ENCODE measurements at regions not wholly inside any gene's neighbourhood (a gene's known extent, or its start where the extent isn't known, plus 50 kb on each side); places are given as distances from the start of the nearest gene placed in this dataset.

DNA sequence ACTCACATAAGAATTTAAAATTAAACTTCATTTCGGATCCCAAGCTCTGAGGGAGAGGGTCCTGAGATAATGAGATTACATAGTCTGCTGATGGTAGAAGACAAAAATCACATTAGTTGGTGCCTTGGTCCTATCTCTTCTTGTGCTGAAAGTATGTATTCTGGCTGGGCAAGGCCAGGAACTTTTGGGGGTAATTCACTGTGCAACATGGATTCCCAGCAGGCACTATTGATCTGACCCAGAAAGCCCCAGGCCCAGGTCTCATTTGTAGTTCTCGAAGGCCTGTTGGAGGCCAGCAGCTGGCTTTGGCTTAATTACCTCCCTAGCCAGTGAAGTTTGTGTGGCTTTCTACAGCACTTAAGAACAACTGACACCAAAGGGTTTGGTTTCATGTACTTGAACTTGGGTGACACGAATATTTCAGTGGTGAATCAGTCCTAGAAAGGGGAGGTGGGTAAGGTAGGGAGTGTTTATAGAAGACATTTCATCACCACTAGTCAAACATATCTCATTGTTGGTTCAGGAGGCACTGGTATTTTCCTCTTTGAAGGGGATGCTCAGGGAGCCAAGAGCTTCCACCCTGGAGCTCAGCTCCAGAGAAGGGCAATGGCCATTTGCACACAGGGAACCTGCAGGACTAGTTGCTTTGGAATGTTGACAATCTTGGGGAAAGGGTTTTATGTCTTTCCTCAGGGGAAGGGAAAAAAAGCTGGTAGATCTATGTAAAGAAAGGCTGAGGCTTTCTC lies 217.8 kb downstream of the OSR1 start:
- Histone ChIP-seq H3K27me3 (ENCODE audit: control insufficient read depth in 2 of 2, insufficient read depth in 1 of 2, low read length in 1 of 2) (no peaks in the 10 kb centered on the region), H3K9me3 (ENCODE audit: control insufficient read depth in 2 of 2, insufficient read depth in 1 of 2, low read length in 1 of 2) (no peaks in the 10 kb centered on the region), H3K4me1 (ENCODE audit: control insufficient read depth in 2 of 2, insufficient read depth in 2 of 2, low read length in 2 of 2) (no peaks in the 10 kb centered on the region), H3K27ac (ENCODE audit: low read depth in 1 of 2, low read length in 1 of 2) (no peak overlapping the region), H3K36me3 (ENCODE audit: control insufficient read depth in 2 of 2, insufficient read depth in 2 of 2, low read length in 1 of 2) (no peaks in the 10 kb centered on the region), H3K4me3 (ENCODE audit: low read length in 2 of 2) (no peak overlapping the region)
- 85% methylated on average over 3 of the region's 3 CpGs for WGBS
- no peak for DNase-seq (ENCODE audit: low read depth in 6 of 9, low spot score in 9 of 9)

DNA sequence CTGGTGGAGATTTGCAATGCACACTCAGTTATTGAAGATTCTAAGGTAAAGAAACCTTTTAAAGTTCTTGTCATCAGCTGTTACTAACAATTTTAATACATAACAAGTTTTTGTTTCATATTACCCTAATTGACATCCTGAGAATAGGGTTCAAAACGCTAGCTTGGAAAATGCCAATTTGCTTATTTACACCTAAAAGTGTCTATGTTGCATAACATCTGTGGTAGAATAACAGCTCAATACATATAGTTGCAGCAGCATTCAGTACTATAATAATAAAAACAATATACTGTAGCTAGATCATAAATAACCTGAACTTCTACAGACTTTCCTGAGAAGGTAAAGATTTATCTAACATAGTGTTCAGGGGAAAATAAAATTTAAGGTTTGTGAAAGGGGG lies 219.0 kb downstream of the OSR1 start:
- H3K27ac ChIP-seq (ENCODE audit: low read depth in 1 of 2, low read length in 1 of 2) = no peak overlapping the region
- no peak overlapping the region for H3K4me3 ChIP-seq (ENCODE audit: low read length in 2 of 2)
- DNase-seq (ENCODE audit: low read depth in 6 of 9, low spot score in 9 of 9) = no peak
- no peaks in the 10 kb centered on the region for H3K4me1 ChIP-seq (ENCODE audit: control insufficient read depth in 2 of 2, insufficient read depth in 2 of 2, low read length in 2 of 2)
- no peaks in the 10 kb centered on the region for H3K36me3 ChIP-seq (ENCODE audit: control insufficient read depth in 2 of 2, insufficient read depth in 2 of 2, low read length in 1 of 2)
- WGBS = 97% methylated on average over 1 of the region's 1 CpG
- H3K9me3 ChIP-seq (ENCODE audit: control insufficient read depth in 2 of 2, insufficient read depth in 1 of 2, low read length in 1 of 2) = no peaks in the 10 kb centered on the region
- no peaks in the 10 kb centered on the region for H3K27me3 ChIP-seq (ENCODE audit: control insufficient read depth in 2 of 2, insufficient read depth in 1 of 2, low read length in 1 of 2)

DNA sequence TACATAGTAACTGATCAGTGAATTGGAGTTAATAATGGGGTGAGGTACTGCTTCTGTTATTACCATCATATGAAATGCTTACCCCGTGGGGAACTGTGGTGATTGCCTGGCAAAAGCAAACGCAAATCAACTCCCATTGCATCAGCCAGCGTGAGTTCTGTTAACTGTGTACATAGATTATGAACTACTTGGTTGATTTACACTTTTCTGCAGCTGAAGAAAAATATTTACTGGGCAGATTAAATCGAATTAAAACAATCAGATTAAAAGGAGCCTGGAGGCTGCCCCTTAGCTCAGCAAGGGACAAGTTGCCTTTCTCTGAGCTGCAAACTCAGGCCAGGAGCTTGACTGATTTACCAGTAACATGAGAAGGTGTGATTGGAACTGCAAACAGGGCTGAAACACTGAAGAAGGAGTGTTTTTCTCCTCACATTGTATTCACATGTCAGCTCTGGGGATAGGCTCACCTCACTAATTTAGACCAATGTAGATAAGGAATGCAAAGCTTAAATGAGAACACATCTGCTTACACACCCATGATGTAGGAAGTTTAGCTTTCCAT lies 220.1 kb downstream of the OSR1 start:
- Histone ChIP-seq H3K27ac (ENCODE audit: low read depth in 1 of 2, low read length in 1 of 2) (no peak overlapping the region), H3K9me3 (ENCODE audit: control insufficient read depth in 2 of 2, insufficient read depth in 1 of 2, low read length in 1 of 2) (no peaks in the 10 kb centered on the region), H3K36me3 (ENCODE audit: control insufficient read depth in 2 of 2, insufficient read depth in 2 of 2, low read length in 1 of 2) (no peaks in the 10 kb centered on the region), H3K27me3 (ENCODE audit: control insufficient read depth in 2 of 2, insufficient read depth in 1 of 2, low read length in 1 of 2) (no peaks in the 10 kb centered on the region), H3K4me1 (ENCODE audit: control insufficient read depth in 2 of 2, insufficient read depth in 2 of 2, low read length in 2 of 2) (no peaks in the 10 kb centered on the region), H3K4me3 (ENCODE audit: low read length in 2 of 2) (no peak overlapping the region)
- no peak for DNase-seq (ENCODE audit: low read depth in 6 of 9, low spot score in 9 of 9)
- WGBS = 74% methylated on average over 4 of the region's 4 CpGs

DNA sequence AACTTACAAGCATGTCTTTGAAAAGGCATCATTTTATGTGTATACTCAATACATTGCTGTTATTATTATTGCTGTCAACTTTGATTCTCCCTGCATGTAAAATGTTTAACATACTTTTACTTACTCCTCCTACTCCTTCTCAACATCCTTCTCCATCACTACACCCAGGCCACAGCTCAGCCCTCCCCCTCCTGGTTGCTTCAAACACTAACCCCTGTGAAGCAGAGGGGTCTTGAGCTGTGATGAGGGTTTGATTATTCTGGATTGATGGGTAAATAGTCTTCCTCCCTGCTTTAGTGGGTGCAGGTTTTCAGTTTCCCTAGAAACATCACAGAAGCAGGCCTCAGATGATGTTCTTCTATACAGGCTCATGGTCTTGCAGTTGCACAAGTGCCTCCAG lies 221.0 kb downstream of the OSR1 start:
- Histone ChIP-seq H3K9me3 (ENCODE audit: control insufficient read depth in 2 of 2, insufficient read depth in 1 of 2, low read length in 1 of 2) (no peaks in the 10 kb centered on the region), H3K4me1 (ENCODE audit: control insufficient read depth in 2 of 2, insufficient read depth in 2 of 2, low read length in 2 of 2) (no peaks in the 10 kb centered on the region), H3K27me3 (ENCODE audit: control insufficient read depth in 2 of 2, insufficient read depth in 1 of 2, low read length in 1 of 2) (no peaks in the 10 kb centered on the region), H3K27ac (ENCODE audit: low read depth in 1 of 2, low read length in 1 of 2) (no peak overlapping the region), H3K4me3 (ENCODE audit: low read length in 2 of 2) (no peak overlapping the region), H3K36me3 (ENCODE audit: control insufficient read depth in 2 of 2, insufficient read depth in 2 of 2, low read length in 1 of 2) (no peaks in the 10 kb centered on the region)
- DNase-seq (ENCODE audit: low read depth in 6 of 9, low spot score in 9 of 9) = no peak

GRCh38 chr2:19132967-19133366 lies 225.5 kb downstream of the OSR1 start:
- Histone ChIP-seq H3K27ac (ENCODE audit: low read depth in 1 of 2, low read length in 1 of 2) (no peak overlapping the region), H3K27me3 (ENCODE audit: control insufficient read depth in 2 of 2, insufficient read depth in 1 of 2, low read length in 1 of 2) (no peaks in the 10 kb centered on the region), H3K36me3 (ENCODE audit: control insufficient read depth in 2 of 2, insufficient read depth in 2 of 2, low read length in 1 of 2) (no peaks in the 10 kb centered on the region), H3K4me1 (ENCODE audit: control insufficient read depth in 2 of 2, insufficient read depth in 2 of 2, low read length in 2 of 2) (no peaks in the 10 kb centered on the region), H3K4me3 (ENCODE audit: low read length in 2 of 2) (no peak overlapping the region), H3K9me3 (ENCODE audit: control insufficient read depth in 2 of 2, insufficient read depth in 1 of 2, low read length in 1 of 2) (no peaks in the 10 kb centered on the region)
- no peak for DNase-seq (ENCODE audit: low read depth in 6 of 9, low spot score in 9 of 9)
- 97% methylated on average over 2 of the region's 2 CpGs for WGBS

DNA sequence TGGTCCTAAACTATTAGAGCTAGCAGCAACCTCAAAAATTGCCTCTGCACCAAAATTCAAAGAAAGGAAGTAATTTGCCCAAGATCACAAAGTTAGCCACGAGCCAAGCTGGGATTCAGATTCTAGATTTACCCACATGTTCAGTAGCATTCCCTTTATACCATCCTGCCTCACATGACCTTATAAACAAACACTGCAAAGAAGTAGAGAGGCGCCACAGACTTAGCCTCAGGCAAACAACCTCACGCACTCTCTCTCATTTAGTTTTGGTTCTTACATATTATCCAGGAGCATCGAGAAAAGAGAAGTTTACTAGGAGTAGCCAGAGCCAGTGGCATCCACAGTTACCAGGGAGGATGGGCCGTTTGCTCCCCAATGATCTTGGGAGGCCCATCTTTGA lies 226.6 kb downstream of the OSR1 start:
- no peaks in the 10 kb centered on the region for H3K9me3 ChIP-seq (ENCODE audit: control insufficient read depth in 2 of 2, insufficient read depth in 1 of 2, low read length in 1 of 2)

DNA sequence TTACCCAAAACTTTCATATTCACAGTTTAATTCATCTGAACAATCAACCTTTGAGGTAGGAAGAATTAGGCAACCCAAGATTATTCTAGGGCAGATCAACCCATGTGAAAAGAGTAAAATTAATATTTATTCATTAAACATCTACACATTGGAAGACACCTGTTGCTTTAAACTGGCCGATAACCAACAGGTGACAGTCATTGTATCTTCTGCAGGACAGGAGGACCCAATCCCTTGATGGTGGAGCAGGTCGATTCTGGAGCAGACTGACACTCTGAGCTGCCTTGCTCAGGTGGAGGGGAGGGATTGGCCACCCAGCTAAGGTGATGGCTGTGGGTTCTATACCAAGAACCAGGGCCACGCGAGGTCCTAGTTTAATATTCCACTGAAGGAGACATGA lies 230.3 kb downstream of the OSR1 start:
- H3K27me3 ChIP-seq (ENCODE audit: control insufficient read depth in 2 of 2, insufficient read depth in 1 of 2, low read length in 1 of 2) = no peaks in the 10 kb centered on the region
- H3K27ac ChIP-seq (ENCODE audit: low read depth in 1 of 2, low read length in 1 of 2) = no peak overlapping the region
- H3K36me3 ChIP-seq (ENCODE audit: control insufficient read depth in 2 of 2, insufficient read depth in 2 of 2, low read length in 1 of 2) = no peaks in the 10 kb centered on the region
- no peaks in the 10 kb centered on the region for H3K4me1 ChIP-seq (ENCODE audit: control insufficient read depth in 2 of 2, insufficient read depth in 2 of 2, low read length in 2 of 2)
- no peak overlapping the region for H3K4me3 ChIP-seq (ENCODE audit: low read length in 2 of 2)
- no peaks in the 10 kb centered on the region for H3K9me3 ChIP-seq (ENCODE audit: control insufficient read depth in 2 of 2, insufficient read depth in 1 of 2, low read length in 1 of 2)
- DNase-seq (ENCODE audit: low read depth in 6 of 9, low spot score in 9 of 9) = no peak
- WGBS = 94% methylated on average over 4 of the region's 4 CpGs

More for the DNA sequence above, 226.6 kb downstream of the OSR1 start:
- Histone ChIP-seq H3K27ac (ENCODE audit: low read depth in 1 of 2, low read length in 1 of 2) (no peak overlapping the region), H3K36me3 (ENCODE audit: control insufficient read depth in 2 of 2, insufficient read depth in 2 of 2, low read length in 1 of 2) (no peaks in the 10 kb centered on the region), H3K4me1 (ENCODE audit: control insufficient read depth in 2 of 2, insufficient read depth in 2 of 2, low read length in 2 of 2) (no peaks in the 10 kb centered on the region), H3K4me3 (ENCODE audit: low read length in 2 of 2) (no peak overlapping the region), H3K27me3 (ENCODE audit: control insufficient read depth in 2 of 2, insufficient read depth in 1 of 2, low read length in 1 of 2) (no peaks in the 10 kb centered on the region)
- DNase-seq (ENCODE audit: low read depth in 6 of 9, low spot score in 9 of 9) = no peak
- 86% methylated on average over 5 of the region's 5 CpGs for WGBS

DNA sequence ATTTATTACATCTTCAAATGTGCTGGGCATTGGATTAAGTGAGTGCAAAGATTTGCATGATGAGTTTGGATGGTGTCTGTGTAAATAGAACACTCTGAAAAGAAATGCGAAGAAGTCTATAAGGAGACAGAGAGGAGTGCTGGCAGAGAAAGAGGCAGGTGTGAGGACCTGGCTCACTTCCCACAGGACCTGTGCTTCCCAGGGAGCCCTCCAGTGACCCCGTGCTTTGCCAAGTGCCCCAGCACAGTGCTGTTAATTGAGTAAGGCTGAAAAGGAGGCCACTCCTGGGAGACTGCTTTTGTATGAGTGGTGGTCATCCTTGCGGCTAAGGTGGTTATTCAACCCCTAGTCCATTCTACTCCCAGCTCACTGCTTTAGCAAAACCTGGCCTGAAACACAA lies 230.8 kb downstream of the OSR1 start:
- Histone ChIP-seq H3K4me1 (ENCODE audit: control insufficient read depth in 2 of 2, insufficient read depth in 2 of 2, low read length in 2 of 2) (no peaks in the 10 kb centered on the region), H3K36me3 (ENCODE audit: control insufficient read depth in 2 of 2, insufficient read depth in 2 of 2, low read length in 1 of 2) (no peaks in the 10 kb centered on the region), H3K27ac (ENCODE audit: low read depth in 1 of 2, low read length in 1 of 2) (no peak overlapping the region), H3K4me3 (ENCODE audit: low read length in 2 of 2) (no peak overlapping the region), H3K27me3 (ENCODE audit: control insufficient read depth in 2 of 2, insufficient read depth in 1 of 2, low read length in 1 of 2) (no peaks in the 10 kb centered on the region), H3K9me3 (ENCODE audit: control insufficient read depth in 2 of 2, insufficient read depth in 1 of 2, low read length in 1 of 2) (no peaks in the 10 kb centered on the region)
- WGBS = 81% methylated on average over 3 of the region's 3 CpGs
- no peak for DNase-seq (ENCODE audit: low read depth in 6 of 9, low spot score in 9 of 9)

- no peak for DNase-seq (ENCODE audit: low read depth in 6 of 9, low spot score in 9 of 9)
- no peak overlapping the region for H3K4me3 ChIP-seq (ENCODE audit: low read length in 2 of 2)
- no peaks in the 10 kb centered on the region for H3K27me3 ChIP-seq (ENCODE audit: control insufficient read depth in 2 of 2, insufficient read depth in 1 of 2, low read length in 1 of 2)
- WGBS = 85% methylated on average over 9 of the region's 9 CpGs
- H3K9me3 ChIP-seq (ENCODE audit: control insufficient read depth in 2 of 2, insufficient read depth in 1 of 2, low read length in 1 of 2) = no peaks in the 10 kb centered on the region
- H3K36me3 ChIP-seq (ENCODE audit: control insufficient read depth in 2 of 2, insufficient read depth in 2 of 2, low read length in 1 of 2) = no peaks in the 10 kb centered on the region
- H3K27ac ChIP-seq (ENCODE audit: low read depth in 1 of 2, low read length in 1 of 2) = no peak overlapping the region
- H3K4me1 ChIP-seq (ENCODE audit: control insufficient read depth in 2 of 2, insufficient read depth in 2 of 2, low read length in 2 of 2) = no peaks in the 10 kb centered on the region
Measured at GRCh38 chr2:19125901-19126680, 232.3 kb downstream of the OSR1 start.
